ENCODE measurements at regions not wholly inside any gene's neighbourhood (a gene's known extent, or its start where the extent isn't known, plus 50 kb on each side); places are given as distances from the start of the nearest gene placed in this dataset.

DNA sequence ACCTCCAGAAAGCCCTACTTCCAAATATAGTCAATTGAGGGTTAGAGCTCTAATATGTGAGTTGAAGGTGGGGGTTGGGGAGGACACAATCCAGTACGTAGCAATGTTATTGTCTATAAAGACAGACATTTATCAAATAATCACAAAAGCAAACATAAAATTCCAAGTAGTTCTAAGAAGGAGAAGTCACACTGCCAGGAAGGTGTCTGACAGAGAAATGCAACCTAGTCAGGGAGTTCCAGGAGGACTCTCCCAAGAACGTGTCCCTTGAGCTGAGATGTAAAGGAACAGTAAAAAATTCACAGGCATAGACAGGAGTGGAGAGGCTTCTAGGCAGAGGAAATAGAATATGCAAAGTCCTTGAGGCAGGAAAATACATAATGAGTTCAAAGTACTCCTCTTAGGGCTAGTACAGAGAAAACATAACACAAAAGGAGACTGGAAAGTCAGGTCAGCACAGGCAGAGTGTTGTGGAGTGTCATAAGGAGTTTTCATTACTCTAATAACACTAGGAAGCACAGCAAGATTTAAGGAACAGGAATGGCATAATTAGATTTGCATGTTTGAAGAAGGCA is 277.6 kb upstream of the STT3B start:
- DNase-seq (ENCODE audit: low read depth) = no peak
- TF ChIP-seq, protein P1, sequence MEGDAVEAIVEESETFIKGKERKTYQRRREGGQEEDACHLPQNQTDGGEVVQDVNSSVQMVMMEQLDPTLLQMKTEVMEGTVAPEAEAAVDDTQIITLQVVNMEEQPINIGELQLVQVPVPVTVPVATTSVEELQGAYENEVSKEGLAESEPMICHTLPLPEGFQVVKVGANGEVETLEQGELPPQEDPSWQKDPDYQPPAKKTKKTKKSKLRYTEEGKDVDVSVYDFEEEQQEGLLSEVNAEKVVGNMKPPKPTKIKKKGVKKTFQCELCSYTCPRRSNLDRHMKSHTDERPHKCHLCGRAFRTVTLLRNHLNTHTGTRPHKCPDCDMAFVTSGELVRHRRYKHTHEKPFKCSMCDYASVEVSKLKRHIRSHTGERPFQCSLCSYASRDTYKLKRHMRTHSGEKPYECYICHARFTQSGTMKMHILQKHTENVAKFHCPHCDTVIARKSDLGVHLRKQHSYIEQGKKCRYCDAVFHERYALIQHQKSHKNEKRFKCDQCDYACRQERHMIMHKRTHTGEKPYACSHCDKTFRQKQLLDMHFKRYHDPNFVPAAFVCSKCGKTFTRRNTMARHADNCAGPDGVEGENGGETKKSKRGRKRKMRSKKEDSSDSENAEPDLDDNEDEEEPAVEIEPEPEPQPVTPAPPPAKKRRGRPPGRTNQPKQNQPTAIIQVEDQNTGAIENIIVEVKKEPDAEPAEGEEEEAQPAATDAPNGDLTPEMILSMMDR (IDR thresholded peaks at IDR 0.05; ENCODE audit: insufficient read depth, low read depth, low read length, missing control alignments) = no peak
- H3K4me3 ChIP-seq (ENCODE audit: low read length) = no peak overlapping the region

DNA sequence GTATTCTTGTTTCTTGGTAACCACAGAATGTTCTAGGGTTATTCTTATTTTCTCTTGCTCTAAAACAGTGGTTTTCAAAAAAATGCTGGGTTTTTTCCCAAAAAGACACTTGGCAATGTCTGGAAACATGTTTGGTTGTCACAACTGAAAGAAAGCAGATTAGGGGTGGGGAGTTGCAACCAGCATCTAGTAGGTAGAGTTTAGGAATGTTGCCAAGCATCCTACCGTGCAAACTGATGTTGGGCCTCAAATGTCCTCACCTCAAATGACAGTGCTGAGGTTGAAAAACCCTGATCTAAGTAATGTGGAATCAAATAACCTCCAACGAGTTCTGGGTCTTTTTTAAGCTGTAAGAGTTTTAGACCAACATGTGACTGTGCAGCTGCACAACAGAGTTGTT is 270.5 kb upstream of the STT3B start:
- TF ChIP-seq, protein P1 (IDR thresholded peaks at IDR 0.05; ENCODE audit: insufficient read depth, low read depth, low read length, missing control alignments) = no peak
- H3K4me3 ChIP-seq (ENCODE audit: low read length) = no peak overlapping the region
- no peak for DNase-seq (ENCODE audit: low read depth)

DNA sequence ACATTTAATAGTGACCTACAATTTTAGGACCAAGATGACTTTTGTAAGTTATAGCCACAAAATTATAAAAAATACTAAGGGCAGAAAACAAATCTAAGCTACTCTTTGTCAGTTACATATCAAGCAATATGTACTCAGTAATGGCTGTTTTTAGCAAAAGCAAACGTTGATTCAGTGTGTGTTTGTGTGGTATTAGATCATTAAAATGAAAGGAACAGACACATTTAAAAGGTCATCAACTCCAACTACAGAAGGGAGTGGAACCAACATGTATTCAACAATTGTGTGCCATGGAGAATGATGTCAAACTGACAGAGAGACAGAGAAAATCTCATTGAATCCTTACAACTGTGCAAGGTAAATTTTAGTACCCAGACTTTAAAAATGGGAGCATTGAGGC is 268.8 kb upstream of the STT3B start:
- H3K4me3 ChIP-seq (ENCODE audit: low read length) = no peak overlapping the region
- TF ChIP-seq, protein P1 (IDR thresholded peaks at IDR 0.05; ENCODE audit: insufficient read depth, low read depth, low read length, missing control alignments) = no peak
- DNase-seq (ENCODE audit: low read depth) = no peak

DNA sequence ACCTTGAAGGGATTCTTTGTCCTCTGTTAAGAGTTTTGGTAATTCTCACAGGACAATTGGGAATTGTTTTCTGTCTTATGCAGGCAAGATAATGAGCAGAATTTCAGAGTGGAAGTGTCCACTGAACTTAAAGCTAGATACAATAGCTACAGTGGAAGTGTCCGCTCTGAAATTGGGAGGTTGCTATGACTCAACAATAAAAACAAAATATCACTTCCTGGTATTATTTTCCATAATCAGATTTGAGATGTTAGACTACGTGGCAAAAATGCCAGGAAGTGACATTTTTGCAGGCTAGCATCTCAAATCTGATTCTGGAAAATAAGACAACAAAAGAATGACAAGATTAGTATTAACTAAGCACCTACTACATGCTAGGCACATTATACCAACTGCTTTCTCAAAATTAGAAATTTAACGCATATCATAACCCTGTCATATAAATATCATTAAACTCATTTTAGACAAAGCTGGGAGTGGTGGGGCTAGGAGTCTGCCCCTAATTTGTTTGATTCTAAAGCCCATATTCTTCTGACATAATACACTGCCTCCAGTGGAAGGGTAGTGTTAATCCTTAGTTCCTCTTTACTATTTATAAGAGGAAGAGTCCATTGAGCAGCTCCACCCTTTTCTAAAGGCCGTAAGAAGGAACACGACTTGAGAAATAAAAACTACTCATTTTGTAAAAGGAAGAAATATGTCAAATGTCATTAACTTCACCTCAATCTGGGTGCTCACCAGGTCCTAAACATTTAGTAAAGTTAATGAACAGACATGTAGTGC is 266.9 kb upstream of the STT3B start:
- TF ChIP-seq, protein P1 (IDR thresholded peaks at IDR 0.05; ENCODE audit: insufficient read depth, low read depth, low read length, missing control alignments) = no peak
- H3K4me3 ChIP-seq (ENCODE audit: low read length) = no peak overlapping the region
- no peak for DNase-seq (ENCODE audit: low read depth)

DNA sequence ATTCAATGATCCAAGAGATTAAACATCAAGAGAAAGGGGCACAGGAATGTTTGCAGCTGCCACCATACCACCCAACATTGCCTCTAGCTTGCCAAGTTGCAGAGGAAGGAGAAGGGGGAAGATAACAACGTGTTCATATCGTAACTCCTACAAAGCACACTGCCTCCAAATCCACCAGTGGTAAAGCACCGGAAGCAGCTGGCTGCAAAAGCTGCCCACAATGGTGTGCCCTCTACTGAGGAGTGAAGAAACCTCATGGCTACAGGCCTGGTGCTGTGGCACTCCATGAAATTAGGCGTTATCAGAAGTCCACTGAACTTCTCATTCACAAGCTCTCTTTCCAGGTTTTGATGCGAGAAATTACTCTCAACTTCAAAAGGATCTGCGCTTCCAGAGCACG is 263.9 kb upstream of the STT3B start:
- TF ChIP-seq, protein P1 (IDR thresholded peaks at IDR 0.05; ENCODE audit: insufficient read depth, low read depth, low read length, missing control alignments) = no peak
- H3K4me3 ChIP-seq (ENCODE audit: low read length) = no peak overlapping the region
- DNase-seq (ENCODE audit: low read depth) = no peak

DNA sequence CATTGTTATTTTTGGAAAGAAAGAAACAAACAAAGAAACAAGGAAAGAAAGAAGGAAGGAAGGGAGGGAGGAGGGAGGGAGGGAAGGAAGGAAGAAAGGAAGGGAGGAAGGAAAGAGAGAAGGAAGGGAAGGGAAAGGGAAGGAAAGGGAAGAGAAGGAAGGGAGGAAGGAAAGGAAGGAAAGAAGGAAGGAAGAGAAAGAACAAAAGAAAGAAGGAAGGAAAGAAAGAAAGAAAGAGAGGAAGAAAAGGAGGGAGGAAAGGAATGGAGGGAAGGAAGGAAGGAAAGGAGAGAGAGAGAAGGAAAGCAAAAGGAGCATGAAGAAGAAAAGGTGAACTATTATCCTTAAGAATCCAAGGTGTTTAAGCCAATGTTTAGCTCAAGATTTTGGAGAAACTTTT is 262.7 kb upstream of the STT3B start:
- DNase-seq (ENCODE audit: low read depth) = no peak
- TF ChIP-seq, protein P1 (IDR thresholded peaks at IDR 0.05; ENCODE audit: insufficient read depth, low read depth, low read length, missing control alignments) = no peak
- no peak overlapping the region for H3K4me3 ChIP-seq (ENCODE audit: low read length)

Data from epithelial cell of esophagus (primary cell).